Left lung (tissue), 4 donors: ENCODE measurements at regions not wholly inside any gene's neighbourhood (a gene's known extent, or its start where the extent isn't known, plus 50 kb on each side); places are given as distances from the start of the nearest gene placed in this dataset.

Experiments
- ATAC-seq: fragments of 200-7000 bp; cut with Tn5 transposase; one replicate; pipeline ENCODE4 v1.9.1; 2020; ENCODE audit warnings: moderate library complexity
- DNase-seq, 4 donors: peaks; one replicate each; pipeline ENCODE4 v3.0.0-alpha.2; 2013 to 2020
- H3K27ac ChIP-seq, 2 donors: fragments of 200-600 bp; sonication (generic) in 1 of 2; one replicate each; pipeline versions ENCODE4 v1.5.0 to v1.8.0; 2020 to 2021
- H3K27me3 ChIP-seq, 2 donors: fragments of 200-600 bp; sonication (generic) in 1 of 2; one replicate each; pipeline versions ENCODE4 v1.5.0 to v1.8.0; 2020 to 2021
- H3K36me3 ChIP-seq, 2 donors: fragments of 200-600 bp; sonication (generic) in 1 of 2; one replicate each; pipeline versions ENCODE4 v1.5.0 to v1.8.0; 2020 to 2021
- H3K4me1 ChIP-seq, 2 donors: fragments of 200-600 bp; one replicate each; pipeline ENCODE4 v1.8.0; 2021
- H3K4me3 ChIP-seq, 2 donors: fragments of 200-600 bp; sonication (generic) in 1 of 2; one replicate each; pipeline versions ENCODE4 v1.5.0 to v1.8.0; 2020 to 2021; ENCODE audit warnings: mild to moderate bottlenecking in 1 of 2
- H3K9me3 ChIP-seq, 2 donors: fragments of 200-600 bp; sonication (generic) in 1 of 2; one replicate each; pipeline versions ENCODE4 v1.5.0 to v1.8.0; 2020 to 2021
- intact Hi-C, 2 donors: fragments of 100-400 bp; cut with DNase I; formaldehyde crosslinking; loops; one replicate each; pipeline versions ENCODE4 v1.11.2 to v1.14.2; 2022
- TF ChIP-seq, protein P1 (sequence below), 2 donors: fragments of 200-600 bp; sonication (generic) in 1 of 2; IDR thresholded peaks; one replicate each; pipeline versions ENCODE4 v1.5.0 to v1.8.0; 2021; ENCODE audit warnings: antibody characterized with exemption in 2 of 2
- donor health status: DM: no; HTN: yes; CAD: no.
- donor health status: DM: no; HTN: no; CAD: no.

DNA sequence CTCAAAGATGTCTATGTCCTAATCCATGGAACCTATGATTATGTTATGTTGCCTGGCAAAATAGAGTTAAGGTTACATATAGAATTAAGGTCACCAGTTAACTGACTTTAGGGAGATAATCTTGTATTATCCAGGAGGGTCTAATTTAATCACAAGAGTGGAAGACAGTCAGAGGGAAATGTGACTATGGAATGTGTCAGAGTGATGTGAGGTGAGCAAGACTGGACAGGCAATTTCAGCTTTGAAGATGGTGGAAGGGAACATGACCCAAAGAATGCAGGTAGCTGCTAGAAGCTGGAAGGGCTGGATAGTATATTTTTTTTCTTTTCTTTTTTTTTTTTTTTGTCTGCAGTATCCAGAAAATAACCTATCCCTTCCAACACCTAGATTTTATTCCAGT is 241.7 kb upstream of the NEGR1 start:
- Histone ChIP-seq H3K27me3 (no peaks in the 10 kb centered on the region), H3K4me3 (no peak overlapping the region), H3K4me1 (no peaks in the 10 kb centered on the region), H3K36me3 (no peaks in the 10 kb centered on the region), H3K27ac (no peak overlapping the region), H3K9me3 (peaks cover 0 to 2% of the 10 kb centered on the region in 2 donors)
- DNase-seq, result no peak
- TF ChIP-seq, protein P1, sequence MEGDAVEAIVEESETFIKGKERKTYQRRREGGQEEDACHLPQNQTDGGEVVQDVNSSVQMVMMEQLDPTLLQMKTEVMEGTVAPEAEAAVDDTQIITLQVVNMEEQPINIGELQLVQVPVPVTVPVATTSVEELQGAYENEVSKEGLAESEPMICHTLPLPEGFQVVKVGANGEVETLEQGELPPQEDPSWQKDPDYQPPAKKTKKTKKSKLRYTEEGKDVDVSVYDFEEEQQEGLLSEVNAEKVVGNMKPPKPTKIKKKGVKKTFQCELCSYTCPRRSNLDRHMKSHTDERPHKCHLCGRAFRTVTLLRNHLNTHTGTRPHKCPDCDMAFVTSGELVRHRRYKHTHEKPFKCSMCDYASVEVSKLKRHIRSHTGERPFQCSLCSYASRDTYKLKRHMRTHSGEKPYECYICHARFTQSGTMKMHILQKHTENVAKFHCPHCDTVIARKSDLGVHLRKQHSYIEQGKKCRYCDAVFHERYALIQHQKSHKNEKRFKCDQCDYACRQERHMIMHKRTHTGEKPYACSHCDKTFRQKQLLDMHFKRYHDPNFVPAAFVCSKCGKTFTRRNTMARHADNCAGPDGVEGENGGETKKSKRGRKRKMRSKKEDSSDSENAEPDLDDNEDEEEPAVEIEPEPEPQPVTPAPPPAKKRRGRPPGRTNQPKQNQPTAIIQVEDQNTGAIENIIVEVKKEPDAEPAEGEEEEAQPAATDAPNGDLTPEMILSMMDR (IDR thresholded peaks at IDR 0.05), result no peak
- ATAC-seq, result no peak
- intact Hi-C loops, result no loop called here

DNA sequence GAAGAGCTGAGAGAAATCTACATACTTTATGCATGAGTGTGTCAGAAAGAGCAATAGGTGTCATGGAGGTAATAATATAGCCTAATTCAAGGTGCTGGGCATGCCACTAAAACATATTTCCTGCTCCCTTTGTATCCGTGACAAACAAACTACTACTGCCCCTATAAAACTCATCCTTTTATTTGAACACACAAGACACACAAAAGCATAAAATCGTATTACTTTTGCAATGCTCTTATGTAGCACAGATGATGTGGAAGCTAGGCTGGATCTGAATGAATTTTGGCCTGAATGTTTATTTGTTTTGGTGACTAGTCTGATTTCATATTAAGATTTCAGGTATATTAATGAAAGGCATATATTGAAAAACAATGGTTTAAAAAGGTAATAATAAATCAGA is 239.3 kb upstream of the NEGR1 start:
- H3K27me3 ChIP-seq, result no peaks in the 10 kb centered on the region
- H3K9me3 ChIP-seq, result peaks cover 0 to 2% of the 10 kb centered on the region in 2 donors
- ATAC-seq (no peak), DNase-seq (no peak)
- H3K4me3 ChIP-seq, result no peak overlapping the region
- TF ChIP-seq, protein P1 (IDR thresholded peaks at IDR 0.05), result no peak
- intact Hi-C loops, result no loop called here
- no peaks in the 10 kb centered on the region for H3K36me3 ChIP-seq
- no peak overlapping the region for H3K27ac ChIP-seq
- no peaks in the 10 kb centered on the region for H3K4me1 ChIP-seq

DNA sequence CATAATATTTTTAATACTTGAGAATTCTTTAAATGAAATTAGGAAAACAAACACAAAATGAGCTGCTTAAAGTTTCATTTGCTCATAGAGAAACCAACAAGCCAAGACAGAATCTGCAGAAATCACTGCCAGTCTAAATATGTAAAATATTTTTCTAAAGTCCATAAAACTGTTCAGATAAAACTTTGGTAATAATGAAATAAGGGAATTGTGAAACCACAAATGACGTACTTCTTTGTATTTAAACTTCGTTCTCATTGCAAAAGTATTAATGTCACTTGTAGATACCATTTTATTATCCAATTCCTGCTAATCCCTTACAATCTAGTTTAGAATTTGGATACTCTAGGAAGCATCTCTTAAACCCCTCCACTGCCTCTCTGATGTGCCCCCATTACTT is 234.5 kb upstream of the NEGR1 start:
- Histone ChIP-seq H3K27me3 (no peaks in the 10 kb centered on the region), H3K9me3 (no peaks in the 10 kb centered on the region), H3K36me3 (no peaks in the 10 kb centered on the region), H3K27ac (no peak overlapping the region), H3K4me3 (no peak overlapping the region), H3K4me1 (peaks cover 0 to 4% of the 10 kb centered on the region in 2 donors)
- peak in 2 of 4 donors; percentile 27 to 37 for DNase-seq
- TF ChIP-seq, protein P1 (IDR thresholded peaks at IDR 0.05), result no peak
- no peak for ATAC-seq
- intact Hi-C loops, result no loop called here

DNA sequence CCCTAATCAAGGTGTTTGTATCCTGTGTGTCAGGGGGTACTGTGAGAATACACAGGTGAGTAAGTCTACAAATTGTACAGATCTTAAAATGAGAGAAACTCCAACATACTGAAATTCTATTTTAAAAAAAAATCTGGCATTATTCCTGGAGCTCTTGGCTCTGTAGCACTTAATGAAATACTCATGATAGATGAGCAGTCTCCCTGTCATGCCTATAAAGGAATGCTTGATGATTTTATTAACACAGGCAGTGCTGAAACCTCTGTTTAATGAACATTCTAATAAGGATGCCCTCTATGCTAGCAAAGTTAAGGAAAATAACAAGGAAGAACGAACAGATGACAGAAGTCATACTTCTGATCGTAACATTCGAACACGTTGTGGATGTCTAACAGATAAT is 233.9 kb upstream of the NEGR1 start:
- intact Hi-C loops, result no loop called here
- Histone ChIP-seq H3K27ac (no peak overlapping the region), H3K4me1 (peaks cover 0 to 4% of the 10 kb centered on the region in 2 donors), H3K27me3 (no peaks in the 10 kb centered on the region), H3K36me3 (no peaks in the 10 kb centered on the region), H3K4me3 (no peak overlapping the region), H3K9me3 (no peaks in the 10 kb centered on the region)
- ATAC-seq (no peak), DNase-seq (peak in 1 of 4 donors; percentile 31)
- TF ChIP-seq, protein P1 (IDR thresholded peaks at IDR 0.05), result no peak

DNA sequence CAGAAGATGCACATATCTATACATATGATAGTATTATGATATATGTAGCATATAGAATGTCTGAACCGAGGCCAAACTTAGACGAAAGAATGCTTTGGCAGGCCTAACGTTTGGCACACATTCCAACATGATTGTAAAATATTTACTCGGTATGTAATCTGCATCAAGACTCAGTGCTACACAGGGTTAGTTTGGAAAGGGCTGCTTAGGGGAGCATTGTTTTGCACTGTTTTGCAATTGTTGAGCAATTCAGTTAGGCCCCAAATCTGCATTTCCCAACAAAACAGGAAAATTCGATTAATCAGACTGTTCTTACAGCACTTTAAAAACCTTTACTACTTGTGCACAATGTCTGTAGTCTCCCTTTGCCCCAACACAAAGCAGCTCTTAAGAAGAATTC is 216.0 kb upstream of the NEGR1 start:
- Histone ChIP-seq H3K27ac (no peak overlapping the region), H3K27me3 (no peaks in the 10 kb centered on the region), H3K4me1 (no peaks in the 10 kb centered on the region), H3K36me3 (no peaks in the 10 kb centered on the region), H3K4me3 (no peak overlapping the region), H3K9me3 (no peaks in the 10 kb centered on the region)
- intact Hi-C loops, result no loop called here
- TF ChIP-seq, protein P1 (IDR thresholded peaks at IDR 0.05), result no peak
- DNase-seq, result no peak
- no peak for ATAC-seq
